ENCODE measurements at regions not wholly inside any gene's neighbourhood (a gene's known extent, or its start where the extent isn't known, plus 50 kb on each side); places are given as distances from the start of the nearest gene placed in this dataset.
"Not testable (repeated sequence)": the region's sequence is repeated elsewhere in the genome, so short reads cannot be mapped to it uniquely, and the experiment has no call there.

GRCh38 chr2:175793648-175794047 lies 208.4 kb downstream of the LNPK start:
- H3K4me1 ChIP-seq = peaks cover 0 to 17% (median 7%) of the 10 kb centered on the region in 9 donors
- DNase-seq = no peak
- intact Hi-C loops (cut with DNase I) = no loop called here
- no peak overlapping the region for H3K27ac ChIP-seq
- H3K36me3 ChIP-seq = no peaks in the 10 kb centered on the region
- ATAC-seq = no peak
- TF ChIP-seq, protein P1, sequence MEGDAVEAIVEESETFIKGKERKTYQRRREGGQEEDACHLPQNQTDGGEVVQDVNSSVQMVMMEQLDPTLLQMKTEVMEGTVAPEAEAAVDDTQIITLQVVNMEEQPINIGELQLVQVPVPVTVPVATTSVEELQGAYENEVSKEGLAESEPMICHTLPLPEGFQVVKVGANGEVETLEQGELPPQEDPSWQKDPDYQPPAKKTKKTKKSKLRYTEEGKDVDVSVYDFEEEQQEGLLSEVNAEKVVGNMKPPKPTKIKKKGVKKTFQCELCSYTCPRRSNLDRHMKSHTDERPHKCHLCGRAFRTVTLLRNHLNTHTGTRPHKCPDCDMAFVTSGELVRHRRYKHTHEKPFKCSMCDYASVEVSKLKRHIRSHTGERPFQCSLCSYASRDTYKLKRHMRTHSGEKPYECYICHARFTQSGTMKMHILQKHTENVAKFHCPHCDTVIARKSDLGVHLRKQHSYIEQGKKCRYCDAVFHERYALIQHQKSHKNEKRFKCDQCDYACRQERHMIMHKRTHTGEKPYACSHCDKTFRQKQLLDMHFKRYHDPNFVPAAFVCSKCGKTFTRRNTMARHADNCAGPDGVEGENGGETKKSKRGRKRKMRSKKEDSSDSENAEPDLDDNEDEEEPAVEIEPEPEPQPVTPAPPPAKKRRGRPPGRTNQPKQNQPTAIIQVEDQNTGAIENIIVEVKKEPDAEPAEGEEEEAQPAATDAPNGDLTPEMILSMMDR (IDR thresholded peaks at IDR 0.05) = no peak
- WGBS, 2 donors = 82 to 94% methylated on average over 3 of the region's 3 CpGs
- no peaks in the 10 kb centered on the region for H3K27me3 ChIP-seq
- H3K9me3 ChIP-seq = peaks cover 0 to 28% (median 4%) of the 10 kb centered on the region in 11 donors
- H3K4me3 ChIP-seq = no peak overlapping the region

DNA sequence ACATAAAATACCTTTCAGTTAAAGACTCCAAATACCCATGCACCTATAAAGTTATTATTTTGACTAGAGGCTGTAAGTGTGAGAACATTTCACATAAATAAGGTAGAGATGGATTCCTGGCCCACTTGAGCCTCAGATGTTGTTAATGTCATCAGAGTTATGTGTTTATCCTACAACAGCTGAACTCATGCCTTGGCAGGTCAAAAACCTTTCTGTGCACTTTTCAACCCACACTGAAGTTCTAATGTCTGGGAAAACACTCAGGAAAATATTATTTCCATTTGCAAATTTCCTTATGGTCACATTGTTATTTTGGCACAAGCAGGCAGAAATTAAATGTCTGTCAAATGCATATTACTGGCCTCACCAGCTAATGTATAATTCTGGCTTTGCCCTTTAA lies 209.2 kb downstream of the LNPK start:
- ATAC-seq (peak in 1 of 8 donors; percentile 7), DNase-seq (no peak)
- intact Hi-C loops (cut with DNase I) = no loop called here
- Histone ChIP-seq H3K27me3 (no peaks in the 10 kb centered on the region), H3K4me1 (peaks cover 0 to 17% (median 7%) of the 10 kb centered on the region in 9 donors), H3K4me3 (no peak overlapping the region), H3K27ac (peak overlapping the region in 1 of 10 donors; percentile 30), H3K36me3 (no peaks in the 10 kb centered on the region), H3K9me3 (peaks cover 0 to 28% (median 4%) of the 10 kb centered on the region in 11 donors)
- TF ChIP-seq, protein P1 (IDR thresholded peaks at IDR 0.05) = no peak

GRCh38 chr2:175792199-175792598 lies 209.9 kb downstream of the LNPK start:
- DNase-seq (no peak), ATAC-seq (peak in 6 of 8 donors; percentile 50 to 95 (median 65))
- H3K9me3 ChIP-seq = peaks cover 0 to 24% (median 4%) of the 10 kb centered on the region in 11 donors
- no peak overlapping the region for H3K4me3 ChIP-seq
- peaks cover 0 to 17% (median 7%) of the 10 kb centered on the region in 9 donors for H3K4me1 ChIP-seq
- 70 to 73% methylated on average over 5 of the region's 5 CpGs for WGBS, 2 donors
- intact Hi-C loops (cut with DNase I) = no loop called here
- H3K27me3 ChIP-seq = no peaks in the 10 kb centered on the region
- TF ChIP-seq, protein P1 (IDR thresholded peaks at IDR 0.05) = no peak
- H3K36me3 ChIP-seq = no peaks in the 10 kb centered on the region
- H3K27ac ChIP-seq = peak overlapping the region in 3 of 10 donors; percentile 22 to 55 (median 30)

- Histone ChIP-seq H3K36me3 (no peaks in the 10 kb centered on the region), H3K27ac (no peak overlapping the region), H3K4me3 (no peak overlapping the region), H3K9me3 (no peaks in the 10 kb centered on the region), H3K27me3 (no peaks in the 10 kb centered on the region), H3K4me1 (peaks cover 0 to 11% (median 0%) of the 10 kb centered on the region in 9 donors)
- TF ChIP-seq, protein P1 (IDR thresholded peaks at IDR 0.05) = no peak
- no peak for ATAC-seq
- WGBS, 2 donors = 57 to 59% methylated on average over 3 of the region's 3 CpGs
- intact Hi-C loops (cut with DNase I) = loop anchor here in 1 of 10 donors (10.0 kb wide), 1 partner anchor 138 kb away; no protein-coding TSS in a partner anchor
- no peak for DNase-seq
Observed at GRCh38 chr2:175786471-175787124, 215.5 kb downstream of the LNPK start.

DNA sequence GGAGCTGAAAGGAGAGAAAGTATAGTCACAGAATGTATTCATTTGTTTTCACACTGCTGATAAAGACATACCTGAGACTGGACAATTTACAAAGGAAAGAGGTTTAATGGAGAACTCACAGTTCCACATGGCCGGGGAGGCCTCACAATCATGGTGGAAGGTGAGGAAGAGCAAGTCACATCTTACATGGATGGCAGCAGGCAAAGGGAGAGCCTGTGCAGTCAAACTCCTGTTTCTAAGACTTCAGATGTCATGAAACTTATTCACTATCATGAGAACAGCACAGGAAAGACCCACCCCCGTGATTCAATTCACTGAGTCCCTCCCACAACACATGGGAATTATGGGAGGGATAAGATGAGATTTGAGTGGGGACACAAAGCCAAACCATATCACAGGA lies 224.7 kb downstream of the LNPK start:
- H3K36me3 ChIP-seq; DNase-seq; H3K4me1 ChIP-seq; intact Hi-C loops (cut with DNase I); H3K27ac ChIP-seq; ATAC-seq; H3K4me3 ChIP-seq; H3K9me3 ChIP-seq; H3K27me3 ChIP-seq: not testable (repeated sequence)
- WGBS, 2 donors = 76 to 83% methylated on average over 2 of the region's 2 CpGs
